HEK293 (cell line): ENCODE measurements at regions not wholly inside any gene's neighbourhood (a gene's known extent, or its start where the extent isn't known, plus 50 kb on each side); places are given as distances from the start of the nearest gene placed in this dataset.

Source experiments
- CTCF ChIA-PET: fragments of 350-600 bp; formaldehyde crosslinking; extraction: SDS; loops from one replicate; lab custom pipeline; 2021; ENCODE audit warnings: antibody characterized with exemption; lab: Yijun Ruan, JAX
- POLR2A ChIA-PET: fragments of 300-600 bp; formaldehyde crosslinking; extraction: SDS; loops from one replicate; lab custom pipeline; 2020; ENCODE audit warnings: antibody characterized with exemption, inconsistent platforms; lab: Yijun Ruan, JAX
- H3K27ac ChIP-seq: fragments of 200-500 bp; sonication (Bioruptor generic); 2 replicates; pipeline ENCODE4 v1.5.1; 2014; ENCODE audit warnings: low read depth, low read length, control low read depth, inconsistent platforms; ENCODE audit errors: extremely low read depth
- H3K36me3 ChIP-seq, 2 experiments: fragments of 200-500 bp in 1 of 2; sonication (Bioruptor generic) in 1 of 2; 1 replicate in 1 of 2; 2 replicates in 1 of 2; pipeline ENCODE4 v1.5.1; 2014 to 2017; ENCODE audit warnings: inconsistent platforms in 2 of 2, low read length in 2 of 2; ENCODE audit not compliant: control insufficient read depth in 2 of 2, insufficient read depth in 1 of 2
- H3K4me1 ChIP-seq: fragments of 200-500 bp; sonication (Bioruptor generic); 2 replicates; pipeline ENCODE4 v1.5.1; 2014; ENCODE audit warnings: mild to moderate bottlenecking, low read length, inconsistent platforms; ENCODE audit not compliant: control insufficient read depth, insufficient read depth
- H3K4me3 ChIP-seq: 2 replicates; pipeline ENCODE4 v1.5.1; 2011; ENCODE audit warnings: low read depth, mild to moderate bottlenecking, control low read depth, low read length, moderate library complexity
- H3K9me3 ChIP-seq: fragments of 200-500 bp; sonication (Bioruptor generic); 2 replicates; pipeline ENCODE4 v1.5.1; 2014; ENCODE audit warnings: low read depth, low read length, inconsistent platforms; ENCODE audit not compliant: control insufficient read depth, insufficient read depth
- BCL11A ChIP-seq: fragments of 450-650 bp; formaldehyde crosslinking; IDR thresholded peaks from 2 replicates; pipeline ENCODE4 v1.5.1; 2016; ENCODE audit warnings: low read depth, missing biosample characterization, missing genetic modification characterization
- GLI4 ChIP-seq: fragments of 450-650 bp; formaldehyde crosslinking; IDR thresholded peaks from 2 replicates; pipeline ENCODE4 v1.5.1; 2016; ENCODE audit warnings: missing biosample characterization, missing genetic modification characterization
- INSM2 ChIP-seq: fragments of 450-650 bp; formaldehyde crosslinking; IDR thresholded peaks from 2 replicates; pipeline ENCODE4 v1.5.1; 2016; ENCODE audit warnings: missing biosample characterization, missing genetic modification characterization
- KLF8 ChIP-seq: fragments of 450-650 bp; formaldehyde crosslinking; IDR thresholded peaks from 2 replicates; pipeline ENCODE4 v1.5.1; 2016; ENCODE audit warnings: missing biosample characterization, missing genetic modification characterization
- REST ChIP-seq: fragments of 450-650 bp; formaldehyde crosslinking; IDR thresholded peaks from 2 replicates; pipeline ENCODE4 v1.5.1; 2016; ENCODE audit warnings: missing biosample characterization, missing genetic modification characterization
- TRIM28 ChIP-seq: IDR thresholded peaks from 2 replicates; pipeline ENCODE4 v1.6.1; 2011; ENCODE audit warnings: low read length, control low read depth, borderline replicate concordance
- YY2 ChIP-seq: fragments of 450-650 bp; formaldehyde crosslinking; IDR thresholded peaks from 2 replicates; pipeline ENCODE4 v1.5.1; 2016; ENCODE audit warnings: missing biosample characterization, missing genetic modification characterization
- ZBTB17 ChIP-seq: fragments of 450-650 bp; formaldehyde crosslinking; IDR thresholded peaks from 2 replicates; pipeline ENCODE4 v1.5.1; 2016; ENCODE audit warnings: missing biosample characterization, missing genetic modification characterization
- ZBTB49 ChIP-seq: fragments of 450-650 bp; formaldehyde crosslinking; IDR thresholded peaks from 2 replicates; pipeline ENCODE4 v1.5.1; 2016; ENCODE audit warnings: missing biosample characterization, missing genetic modification characterization, low read depth
- ZFP37 ChIP-seq: fragments of 450-650 bp; formaldehyde crosslinking; IDR thresholded peaks from 2 replicates; pipeline ENCODE4 v1.5.1; 2016; ENCODE audit warnings: missing biosample characterization, missing genetic modification characterization
- ZNF10 ChIP-seq: fragments of 450-650 bp; formaldehyde crosslinking; IDR thresholded peaks from 2 replicates; pipeline ENCODE4 v1.5.1; 2017; ENCODE audit warnings: missing biosample characterization, missing genetic modification characterization
- ZNF157 ChIP-seq: fragments of 450-650 bp; formaldehyde crosslinking; IDR thresholded peaks from 2 replicates; pipeline ENCODE4 v1.5.1; 2016; ENCODE audit warnings: missing biosample characterization, missing genetic modification characterization
- ZNF184 ChIP-seq: fragments of 450-650 bp; IDR thresholded peaks from 2 replicates; pipeline ENCODE4 v1.5.1; 2018; ENCODE audit warnings: missing biosample characterization, mild to moderate bottlenecking, missing genetic modification characterization
- ZNF26 ChIP-seq: fragments of 450-650 bp; formaldehyde crosslinking; IDR thresholded peaks from 2 replicates; pipeline ENCODE4 v1.5.1; 2016; ENCODE audit warnings: missing biosample characterization, missing genetic modification characterization
- ZNF266 ChIP-seq: fragments of 450-650 bp; formaldehyde crosslinking; IDR thresholded peaks from 2 replicates; pipeline ENCODE4 v1.5.1; 2016; ENCODE audit warnings: missing biosample characterization, missing genetic modification characterization, low read depth
- ZNF426 ChIP-seq: fragments of 450-650 bp; formaldehyde crosslinking; IDR thresholded peaks from 2 replicates; pipeline ENCODE4 v1.5.1; 2017; ENCODE audit warnings: missing biosample characterization, missing genetic modification characterization, mild to moderate bottlenecking, inconsistent platforms, moderate library complexity
- ZNF488 ChIP-seq: fragments of 450-650 bp; formaldehyde crosslinking; IDR thresholded peaks from 2 replicates; pipeline ENCODE4 v1.5.1; 2016; ENCODE audit warnings: missing biosample characterization, missing genetic modification characterization
- ZNF518A ChIP-seq: fragments of 450-650 bp; formaldehyde crosslinking; conservative IDR thresholded peaks from 2 replicates; pipeline ENCODE4 v1.5.1; 2016; ENCODE audit warnings: low read depth, missing biosample characterization, missing genetic modification characterization
- ZNF585B ChIP-seq: fragments of 450-650 bp; formaldehyde crosslinking; IDR thresholded peaks from 2 replicates; pipeline ENCODE4 v1.5.1; 2016; ENCODE audit warnings: missing biosample characterization, missing genetic modification characterization
- ZNF654 ChIP-seq: fragments of 450-650 bp; formaldehyde crosslinking; IDR thresholded peaks from 2 replicates; pipeline ENCODE4 v1.5.1; 2016; ENCODE audit warnings: low read depth, missing biosample characterization, missing genetic modification characterization
- ZNF785 ChIP-seq: fragments of 450-650 bp; formaldehyde crosslinking; IDR thresholded peaks from 2 replicates; pipeline ENCODE4 v1.5.1; 2016; ENCODE audit warnings: missing biosample characterization, missing genetic modification characterization

- POLR2A ChIA-PET = no interaction called here
- CTCF ChIA-PET = no interaction called here
- TF ChIP-seq INSM2 (tag by site-specific recombination) (no peak), GLI4 (tag by site-specific recombination) (no peak), ZNF266 (tag by site-specific recombination) (no peak), ZBTB17 (tag by site-specific recombination) (no peak), ZNF488 (tag by site-specific recombination) (no peak), ZNF157 (tag by site-specific recombination) (no peak), ZNF26 (tag by site-specific recombination) (no peak), YY2 (tag by site-specific recombination) (no peak), ZNF585B (tag by site-specific recombination) (no peak), TRIM28 (no peak), ZBTB49 (tag by site-specific recombination) (no peak), ZNF426 (no peak), ZNF10 (no peak), ZFP37 (tag by site-specific recombination) (no peak)
These were observed 337.5 kb upstream of the USP24 start for GRCh38 chr1:55552636-55553035.

GRCh38 chr1:55547405-55547804 is 332.2 kb upstream of the USP24 start:
- H3K36me3 ChIP-seq = no peaks in the 10 kb centered on the region
- no peaks in the 10 kb centered on the region for H3K9me3 ChIP-seq
- no peak overlapping the region for H3K27ac ChIP-seq
- ChIA-PET CTCF (no interaction called here), POLR2A (no interaction called here)
- no peaks in the 10 kb centered on the region for H3K4me1 ChIP-seq
- no peak overlapping the region for H3K4me3 ChIP-seq
- TF ChIP-seq BCL11A (no peak), KLF8 (tag by site-specific recombination) (no peak), ZNF518A (no peak), ZNF184 (tag by site-specific recombination) (no peak), ZNF654 (tag by site-specific recombination) (no peak), REST (tag by site-specific recombination) (no peak), ZNF785 (tag by site-specific recombination) (no peak), TRIM28 (no peak)

More at GRCh38 chr1:55552636-55553035, 337.5 kb upstream of the USP24 start:
- Histone ChIP-seq H3K9me3 (no peaks in the 10 kb centered on the region), H3K4me1 (no peaks in the 10 kb centered on the region; the same call in 1 of the 2 replicates), H3K4me3 (no peak overlapping the region), H3K27ac (no peak overlapping the region), H3K36me3 (no peaks in the 10 kb centered on the region)
